ENCODE measurements at regions not wholly inside any gene's neighbourhood (a gene's known extent, or its start where the extent isn't known, plus 50 kb on each side); places are given as distances from the start of the nearest gene placed in this dataset.

GRCh38 chr2:3986530-3987258 lies 283.3 kb downstream of the DCDC2C start:
- no peak for TF ChIP-seq CTCF (IDR thresholded peaks at IDR 0.05)
- no peaks in the 10 kb centered on the region for H3K36me3 Mint-ChIP-seq (ENCODE audit: low read depth)
- H3K27me3 Mint-ChIP-seq = no peaks in the 10 kb centered on the region
- H3K27ac Mint-ChIP-seq = no peak overlapping the region
- ChIA-PET CTCF (no interaction called here), POLR2A (no interaction called here)
- DNase-seq = no peak
- intact Hi-C loops (cut with micrococcal nuclease) = no loop called here
- no peaks in the 10 kb centered on the region for H3K4me1 Mint-ChIP-seq
- ATAC-seq (ENCODE audit: low read depth) = no peak
- H3K4me3 Mint-ChIP-seq = no peak overlapping the region
- peaks cover 9% of the 10 kb centered on the region for H3K9me3 Mint-ChIP-seq

DNA sequence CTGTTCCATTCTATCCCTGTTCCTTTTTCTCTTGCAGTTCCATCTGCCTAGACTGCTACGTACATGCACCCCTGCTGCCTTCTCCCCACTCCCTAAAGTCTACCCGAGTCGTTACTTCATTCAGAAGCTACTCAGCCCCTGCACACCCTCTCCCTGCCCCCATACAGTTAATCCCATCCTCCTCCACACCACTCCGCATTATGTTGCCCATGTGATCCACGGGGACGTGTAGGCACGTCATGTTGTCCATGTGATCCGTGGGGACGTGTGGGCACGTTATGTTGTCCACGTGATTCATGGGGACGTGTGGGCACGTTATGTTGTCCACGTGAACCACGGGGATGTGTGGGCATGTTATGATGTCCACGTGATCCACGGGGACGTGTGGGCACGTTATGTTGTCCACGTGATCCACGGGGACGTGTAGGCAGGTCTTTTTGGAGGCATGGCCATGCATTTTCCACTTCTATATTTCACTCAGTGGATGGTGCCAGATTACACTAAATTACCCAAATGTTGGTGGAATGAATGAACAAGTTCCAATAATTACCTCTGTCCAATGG lies 299.5 kb downstream of the DCDC2C start:
- H3K4me3 Mint-ChIP-seq = no peak overlapping the region
- CTCF ChIA-PET = interaction anchor here (0.6 kb wide), 1 partner anchor 26 kb away, joined by 3 read pairs; no protein-coding TSS in a partner anchor
- ATAC-seq (ENCODE audit: low read depth) (no peak), DNase-seq (no peak)
- H3K36me3 Mint-ChIP-seq (ENCODE audit: low read depth) = no peaks in the 10 kb centered on the region
- H3K27ac Mint-ChIP-seq = no peak overlapping the region
- TF ChIP-seq CTCF (IDR thresholded peaks at IDR 0.05) = no peak
- POLR2A ChIA-PET = no interaction called here
- H3K4me1 Mint-ChIP-seq = no peaks in the 10 kb centered on the region
- peaks cover 3% of the 10 kb centered on the region for H3K9me3 Mint-ChIP-seq
- H3K27me3 Mint-ChIP-seq = no peaks in the 10 kb centered on the region
- intact Hi-C loops (cut with micrococcal nuclease) = no loop called here

DNA sequence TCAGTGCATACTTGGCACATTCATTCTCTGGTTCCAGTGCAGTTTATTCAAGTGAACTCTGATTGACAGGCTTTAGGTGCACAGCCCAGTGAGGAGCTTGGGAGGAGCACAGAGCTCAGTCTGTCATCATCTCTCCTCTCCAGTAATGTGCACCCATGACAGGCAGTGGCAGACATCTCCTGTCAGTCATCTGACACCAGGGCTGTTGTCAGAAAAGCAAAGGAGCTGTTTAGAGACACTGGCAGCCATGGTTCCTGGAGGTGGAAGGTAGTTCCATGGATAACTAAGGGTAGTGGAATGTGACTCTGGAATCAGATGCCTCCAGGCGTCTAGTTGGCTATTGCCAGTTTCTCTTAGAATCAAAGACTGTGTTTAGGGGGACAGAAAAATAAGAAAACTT lies 308.8 kb downstream of the DCDC2C start:
- CTCF ChIA-PET = no interaction called here
- POLR2A ChIA-PET = no interaction called here

DNA sequence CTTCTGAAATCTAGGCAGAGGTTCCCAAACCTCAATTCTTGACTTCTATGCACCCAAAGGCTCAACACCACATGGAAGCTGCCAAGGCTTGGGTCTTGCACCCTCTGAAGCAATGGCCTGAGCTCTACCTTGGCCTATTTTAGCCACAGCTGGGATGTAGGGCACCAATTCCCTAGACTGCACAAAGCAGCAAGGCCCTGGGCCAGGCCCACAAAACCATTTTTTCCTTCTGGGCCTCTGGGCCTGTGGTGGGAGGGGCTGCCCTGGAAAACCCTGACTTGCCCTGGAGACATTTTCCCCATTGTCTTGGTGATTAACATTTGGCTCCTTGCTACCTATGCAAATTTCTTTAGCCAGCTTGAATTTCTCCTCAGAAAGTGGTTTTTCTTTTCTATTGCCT lies 315.2 kb downstream of the DCDC2C start:
- Mint-ChIP-seq H3K27ac (no peak overlapping the region), H3K9me3 (peaks cover 14% of the 10 kb centered on the region), H3K27me3 (no peaks in the 10 kb centered on the region), H3K4me3 (no peak overlapping the region), H3K36me3 (ENCODE audit: low read depth) (no peaks in the 10 kb centered on the region), H3K4me1 (no peaks in the 10 kb centered on the region)
- CTCF ChIA-PET = no interaction called here
- TF ChIP-seq CTCF (IDR thresholded peaks at IDR 0.05) = no peak
- no peak for DNase-seq
- intact Hi-C loops (cut with micrococcal nuclease) = no loop called here
- no peak for ATAC-seq (ENCODE audit: low read depth)
- POLR2A ChIA-PET = no interaction called here

More for the DNA sequence above, 308.8 kb downstream of the DCDC2C start:
- no peaks in the 10 kb centered on the region for H3K36me3 Mint-ChIP-seq (ENCODE audit: low read depth)
- no peak overlapping the region for H3K4me3 Mint-ChIP-seq
- H3K27ac Mint-ChIP-seq = no peak overlapping the region
- TF ChIP-seq CTCF (IDR thresholded peaks at IDR 0.05) = no peak
- intact Hi-C loops (cut with micrococcal nuclease) = no loop called here
- DNase-seq (no peak), ATAC-seq (ENCODE audit: low read depth) (no peak)
- no peaks in the 10 kb centered on the region for H3K27me3 Mint-ChIP-seq
- peaks cover 19% of the 10 kb centered on the region for H3K9me3 Mint-ChIP-seq
- no peaks in the 10 kb centered on the region for H3K4me1 Mint-ChIP-seq

DNA sequence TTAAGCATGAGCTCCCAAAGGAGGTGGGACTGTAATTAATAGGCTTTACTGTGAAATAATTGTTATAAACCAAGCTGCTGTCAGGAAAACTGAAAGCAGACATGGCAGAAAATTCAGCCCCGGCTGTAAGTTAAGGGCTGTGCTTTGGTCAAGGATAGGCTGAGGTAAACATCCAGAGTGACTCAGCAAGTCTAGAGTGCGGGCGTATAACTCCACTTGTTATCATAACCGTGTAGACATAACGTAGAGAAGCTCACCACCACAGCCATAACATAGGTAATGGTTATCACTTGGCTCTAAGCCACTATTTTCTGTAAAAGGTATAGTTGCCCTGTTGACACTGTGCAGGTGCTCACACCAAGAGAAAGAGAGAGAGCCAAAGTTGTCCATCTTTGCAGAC lies 316.8 kb downstream of the DCDC2C start:
- POLR2A ChIA-PET = no interaction called here
- peaks cover 14% of the 10 kb centered on the region for H3K9me3 Mint-ChIP-seq
- CTCF ChIA-PET = no interaction called here
- no peak for DNase-seq
- no peaks in the 10 kb centered on the region for H3K36me3 Mint-ChIP-seq (ENCODE audit: low read depth)
- intact Hi-C loops (cut with micrococcal nuclease) = no loop called here
- ATAC-seq (ENCODE audit: low read depth) = no peak
- no peaks in the 10 kb centered on the region for H3K4me1 Mint-ChIP-seq
- H3K4me3 Mint-ChIP-seq = no peak overlapping the region
- no peaks in the 10 kb centered on the region for H3K27me3 Mint-ChIP-seq
- no peak for TF ChIP-seq CTCF (IDR thresholded peaks at IDR 0.05)
- no peak overlapping the region for H3K27ac Mint-ChIP-seq

Measured in activated B cell treated with CpG ODN at 0.5 μM for 24 hours (primary cell).